HepG2 (cell line): ENCODE measurements at regions not wholly inside any gene's neighbourhood (a gene's known extent, or its start where the extent isn't known, plus 50 kb on each side); places are given as distances from the start of the nearest gene placed in this dataset.
"Not testable (repeated sequence)": the region's sequence is repeated elsewhere in the genome, so short reads cannot be mapped to it uniquely, and the experiment has no call there.

Experiments used
- ATAC-seq: fragments of 200-7000 bp; cut with Tn5 transposase; 3 replicates; pipeline ENCODE4 v1.9.1; 2020; ENCODE audit warnings: mild to moderate bottlenecking, moderate library complexity
- BruUV-seq: library from RNA; stranded (reverse); fragments of 400-500 nt; replicated peaks from 2 replicates; lab custom pipeline; 2021; lab: Mats Ljungman, UMichigan
- CTCF ChIA-PET: fragments of 300-600 bp; formaldehyde crosslinking; extraction: SDS; loops from one replicate; lab custom pipeline; 2021; ENCODE audit warnings: low total read pairs, inconsistent platforms, low intra/inter-chr PET ratio; lab: Yijun Ruan, JAX
- POLR2A ChIA-PET: fragments of 350-600 bp; sonication (Branson Sonifier 250); formaldehyde crosslinking; loops from one replicate; lab custom pipeline; 2020; ENCODE audit warnings: antibody characterized with exemption, inconsistent platforms; lab: Yijun Ruan, JAX
- DNase-seq: peaks from one replicate; pipeline ENCODE4 v3.0.0-alpha.2; 2015; ENCODE audit warnings: low spot score
- FAIRE-seq: peaks from 3 replicates; lab custom pipeline; 2011; peaks lifted over from hg19 to GRCh38; lab: Jason Lieb, UNC
- H2AFZ ChIP-seq: one replicate; pipeline ENCODE4 v1.6.1; 2011; ENCODE audit warnings: low read length, inconsistent platforms
- H3K27ac ChIP-seq: fragments of 300-600 bp; 3 replicates; pipeline ENCODE4 v1.8.0; 2011; ENCODE audit warnings: mixed run types, mild to moderate bottlenecking, mixed read lengths, low read length, inconsistent platforms; ENCODE audit not compliant: insufficient read depth; ENCODE audit errors: extremely low read length
- H3K27me3 ChIP-seq, 2 experiments: fragments of 200-600 bp in 1 of 2; 2 replicates in 1 of 2; 3 replicates in 1 of 2; pipeline versions ENCODE4 v1.6.0 to v1.8.0; 2011; ENCODE audit warnings: low read length in 2 of 2, mild to moderate bottlenecking in 2 of 2, moderate library complexity in 2 of 2, inconsistent platforms in 1 of 2; ENCODE audit not compliant: insufficient read depth in 2 of 2, control insufficient read depth in 1 of 2
- H3K36me3 ChIP-seq, 2 experiments: fragments of 200-600 bp in 1 of 2; replicated peaks in 1 of 2; 2 replicates in 1 of 2; 3 replicates in 1 of 2; pipeline versions ENCODE4 v1.5.1 to v1.8.0; 2011; ENCODE audit warnings: low read length in 2 of 2, inconsistent platforms in 1 of 2; ENCODE audit not compliant: insufficient read depth in 2 of 2, control insufficient read depth in 1 of 2
- H3K4me1 ChIP-seq: 2 replicates; pipeline ENCODE4 v1.5.1; 2012; ENCODE audit warnings: low read length, inconsistent platforms; ENCODE audit not compliant: insufficient read depth
- H3K4me2 ChIP-seq: 2 replicates; pipeline ENCODE4 v1.6.0; 2011; ENCODE audit warnings: low read depth, low read length, inconsistent platforms
- H3K4me3 ChIP-seq, 3 experiments: fragments of 200-600 bp in 1 of 3; sonication (generic), shearing (Covaris generic) in 1 of 3; replicated peaks in 1 of 3; 2 replicates each; pipeline ENCODE4 v1.5.1; 2011 to 2016; ENCODE audit warnings: low read length in 3 of 3, inconsistent platforms in 2 of 3, low read depth in 2 of 3, mild to moderate bottlenecking in 2 of 3, control low read depth in 1 of 3, mixed read lengths in 1 of 3; ENCODE audit not compliant: insufficient read depth in 1 of 3
- H3K79me2 ChIP-seq: one replicate; pipeline ENCODE4 v1.6.1; 2011; ENCODE audit warnings: low read length, inconsistent platforms; ENCODE audit not compliant: insufficient read depth
- H3K9ac ChIP-seq: 2 replicates; pipeline ENCODE4 v1.6.0; 2011; ENCODE audit warnings: mild to moderate bottlenecking, low read depth, low read length, inconsistent platforms; ENCODE audit not compliant: insufficient read depth
- H3K9me3 ChIP-seq: 2 replicates; pipeline ENCODE4 v1.5.1; 2012; ENCODE audit warnings: mild to moderate bottlenecking, low read length
- H4K20me1 ChIP-seq: 2 replicates; pipeline ENCODE4 v1.6.0; 2011; ENCODE audit warnings: inconsistent platforms, mild to moderate bottlenecking, low read length, moderate library complexity; ENCODE audit not compliant: insufficient read depth
- ZFP36L1 ChIP-seq: sonication (generic); formaldehyde crosslinking; IDR thresholded peaks from 2 replicates; pipeline ENCODE4 v1.8.0; 2022; ENCODE audit warnings: mild to moderate bottlenecking, missing genetic modification reagents, moderate library complexity
- WGBS: methylation state at CpG from one replicate; pipeline ENCODE4 v1.1.6; 2017; ENCODE audit warnings: low lambda C conversion rate; 5-methylcytosine and 5-hydroxymethylcytosine counted together
- in situ Hi-C: cut with HindIII; loops from 2 replicates; pipeline ENCODE4 v1.10.0; 2017; ENCODE audit warnings: low pct_unique_long_range_greater_than_20kb; ENCODE audit not compliant: extremely low pct_ligation_motif_present
- intact Hi-C: fragments of 100-400 bp; cut with micrococcal nuclease; formaldehyde crosslinking; loops from one replicate; pipeline ENCODE4 v1.10.0; 2022; ENCODE audit not compliant: unreplicated experiment
- TF ChIP-seq, protein P1 (sequence below): sonication (generic); formaldehyde crosslinking; IDR thresholded peaks from 2 replicates; pipeline ENCODE4 v1.9.0; 2021; ENCODE audit warnings: mild to moderate bottlenecking, missing genetic modification reagents

- TF ChIP-seq, protein P1, sequence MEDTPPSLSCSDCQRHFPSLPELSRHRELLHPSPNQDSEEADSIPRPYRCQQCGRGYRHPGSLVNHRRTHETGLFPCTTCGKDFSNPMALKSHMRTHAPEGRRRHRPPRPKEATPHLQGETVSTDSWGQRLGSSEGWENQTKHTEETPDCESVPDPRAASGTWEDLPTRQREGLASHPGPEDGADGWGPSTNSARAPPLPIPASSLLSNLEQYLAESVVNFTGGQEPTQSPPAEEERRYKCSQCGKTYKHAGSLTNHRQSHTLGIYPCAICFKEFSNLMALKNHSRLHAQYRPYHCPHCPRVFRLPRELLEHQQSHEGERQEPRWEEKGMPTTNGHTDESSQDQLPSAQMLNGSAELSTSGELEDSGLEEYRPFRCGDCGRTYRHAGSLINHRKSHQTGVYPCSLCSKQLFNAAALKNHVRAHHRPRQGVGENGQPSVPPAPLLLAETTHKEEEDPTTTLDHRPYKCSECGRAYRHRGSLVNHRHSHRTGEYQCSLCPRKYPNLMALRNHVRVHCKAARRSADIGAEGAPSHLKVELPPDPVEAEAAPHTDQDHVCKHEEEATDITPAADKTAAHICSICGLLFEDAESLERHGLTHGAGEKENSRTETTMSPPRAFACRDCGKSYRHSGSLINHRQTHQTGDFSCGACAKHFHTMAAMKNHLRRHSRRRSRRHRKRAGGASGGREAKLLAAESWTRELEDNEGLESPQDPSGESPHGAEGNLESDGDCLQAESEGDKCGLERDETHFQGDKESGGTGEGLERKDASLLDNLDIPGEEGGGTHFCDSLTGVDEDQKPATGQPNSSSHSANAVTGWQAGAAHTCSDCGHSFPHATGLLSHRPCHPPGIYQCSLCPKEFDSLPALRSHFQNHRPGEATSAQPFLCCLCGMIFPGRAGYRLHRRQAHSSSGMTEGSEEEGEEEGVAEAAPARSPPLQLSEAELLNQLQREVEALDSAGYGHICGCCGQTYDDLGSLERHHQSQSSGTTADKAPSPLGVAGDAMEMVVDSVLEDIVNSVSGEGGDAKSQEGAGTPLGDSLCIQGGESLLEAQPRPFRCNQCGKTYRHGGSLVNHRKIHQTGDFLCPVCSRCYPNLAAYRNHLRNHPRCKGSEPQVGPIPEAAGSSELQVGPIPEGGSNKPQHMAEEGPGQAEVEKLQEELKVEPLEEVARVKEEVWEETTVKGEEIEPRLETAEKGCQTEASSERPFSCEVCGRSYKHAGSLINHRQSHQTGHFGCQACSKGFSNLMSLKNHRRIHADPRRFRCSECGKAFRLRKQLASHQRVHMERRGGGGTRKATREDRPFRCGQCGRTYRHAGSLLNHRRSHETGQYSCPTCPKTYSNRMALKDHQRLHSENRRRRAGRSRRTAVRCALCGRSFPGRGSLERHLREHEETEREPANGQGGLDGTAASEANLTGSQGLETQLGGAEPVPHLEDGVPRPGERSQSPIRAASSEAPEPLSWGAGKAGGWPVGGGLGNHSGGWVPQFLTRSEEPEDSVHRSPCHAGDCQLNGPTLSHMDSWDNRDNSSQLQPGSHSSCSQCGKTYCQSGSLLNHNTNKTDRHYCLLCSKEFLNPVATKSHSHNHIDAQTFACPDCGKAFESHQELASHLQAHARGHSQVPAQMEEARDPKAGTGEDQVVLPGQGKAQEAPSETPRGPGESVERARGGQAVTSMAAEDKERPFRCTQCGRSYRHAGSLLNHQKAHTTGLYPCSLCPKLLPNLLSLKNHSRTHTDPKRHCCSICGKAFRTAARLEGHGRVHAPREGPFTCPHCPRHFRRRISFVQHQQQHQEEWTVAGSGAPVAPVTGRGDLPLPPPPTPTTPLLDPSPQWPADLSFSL (CRISPR knock-in tag) = no peak
- no peak for TF ChIP-seq ZFP36L1 (CRISPR knock-in tag)
These were observed 271.6 kb downstream of the EIPR1 start (continued) for GRCh38 chr2:3105814-3106569.

- intact Hi-C loops, H3K27ac ChIP-seq, in situ Hi-C loops, ATAC-seq, H3K9ac ChIP-seq, H3K79me2 ChIP-seq, CTCF ChIA-PET, POLR2A ChIA-PET, FAIRE-seq, H3K9me3 ChIP-seq, H3K4me3 ChIP-seq, H3K36me3 ChIP-seq, DNase-seq, H3K4me2 ChIP-seq, H4K20me1 ChIP-seq, H2AFZ ChIP-seq, H3K4me1 ChIP-seq, BruUV-seq: not testable (repeated sequence)
- WGBS = 45% methylated on average over 14 of the region's 14 CpGs
- peaks cover 2 to 11% of the 10 kb centered on the region in 2 experiments; a peak in 3 of 5 replicates for H3K27me3 ChIP-seq
These were observed 272.4 kb downstream of the EIPR1 start for GRCh38 chr2:3104958-3105813.
